ENCODE measurements at regions not wholly inside any gene's neighbourhood (a gene's known extent, or its start where the extent isn't known, plus 50 kb on each side); places are given as distances from the start of the nearest gene placed in this dataset.

GRCh38 chr20:22507240-22507961, 77.0 kb downstream of the FOXA2 start (continued):
- TF ChIP-seq ZXDC (CRISPR knock-in tag; IDR thresholded peaks at IDR 0.05) (no peak), HHEX (CRISPR knock-in tag; IDR thresholded peaks at IDR 0.05) (no peak), ZNF18 (CRISPR knock-in tag; IDR thresholded peaks at IDR 0.05; ENCODE audit: insufficient replicate concordance) (no peak), ZNF607 (CRISPR knock-in tag; IDR thresholded peaks at IDR 0.05; ENCODE audit: borderline replicate concordance) (peak; percentile 78), ZKSCAN8 (CRISPR knock-in tag; IDR thresholded peaks at IDR 0.05; ENCODE audit: borderline replicate concordance) (peak; percentile 83; the same call in 1 of the 2 replicates), TBX3 (IDR thresholded peaks at IDR 0.05; ENCODE audit: borderline replicate concordance) (no peak), PHF20 (CRISPR knock-in tag; IDR thresholded peaks at IDR 0.05) (no peak), ZNF572 (CRISPR knock-in tag; IDR thresholded peaks at IDR 0.05) (no peak), PATZ1 (CRISPR knock-in tag; IDR thresholded peaks at IDR 0.05) (peak; percentile 85), YEATS4 (CRISPR knock-in tag; IDR thresholded peaks at IDR 0.05; ENCODE audit: borderline replicate concordance) (peak; percentile 51; the same call in 1 of the 2 replicates), GFI1 (CRISPR knock-in tag; IDR thresholded peaks at IDR 0.05; ENCODE audit: borderline replicate concordance) (peak; percentile 44; the same call in 1 of the 2 replicates), EP300 (IDR thresholded peaks at IDR 0.05; ENCODE audit: low read depth in 2 of 2, low read length in 2 of 2) (peak in 1 of 2 experiments; percentile 83; a peak in 2 of 4 replicates), EP300 (CRISPR knock-in tag; IDR thresholded peaks at IDR 0.05; ENCODE audit: borderline replicate concordance) (peak; percentile 55; the same call in 1 of the 2 replicates), ZNF44 (CRISPR knock-in tag; IDR thresholded peaks at IDR 0.05) (no peak), PAF1 (CRISPR knock-in tag; IDR thresholded peaks at IDR 0.05) (no peak), ZNF777 (CRISPR knock-in tag; IDR thresholded peaks at IDR 0.05) (no peak), NFE2L1 (CRISPR knock-in tag; IDR thresholded peaks at IDR 0.05; ENCODE audit: borderline replicate concordance) (no peak), ZNF678 (CRISPR knock-in tag; IDR thresholded peaks at IDR 0.05) (no peak), ZNF225 (CRISPR knock-in tag; IDR thresholded peaks at IDR 0.05) (no peak), SRSF9 (IDR thresholded peaks at IDR 0.05; ENCODE audit: borderline replicate concordance, insufficient read depth, low read depth, low read length, poor library complexity, severe bottlenecking) (no peak)

Data from HepG2 (cell line).